LNCAP (cell line): ENCODE measurements at regions not wholly inside any gene's neighbourhood (a gene's known extent, or its start where the extent isn't known, plus 50 kb on each side); places are given as distances from the start of the nearest gene placed in this dataset.

ENCODE experiments used
- CTCF ChIP-seq: fragments of 450-650 bp; IDR thresholded peaks from 2 replicates; pipeline ENCODE4 v1.5.1; 2017; ENCODE audit warnings: mild to moderate bottlenecking

GRCh38 chr4:112896609-112897190 is 152.8 kb upstream of the ANK2 start:
- TF ChIP-seq CTCF: no peak

DNA sequence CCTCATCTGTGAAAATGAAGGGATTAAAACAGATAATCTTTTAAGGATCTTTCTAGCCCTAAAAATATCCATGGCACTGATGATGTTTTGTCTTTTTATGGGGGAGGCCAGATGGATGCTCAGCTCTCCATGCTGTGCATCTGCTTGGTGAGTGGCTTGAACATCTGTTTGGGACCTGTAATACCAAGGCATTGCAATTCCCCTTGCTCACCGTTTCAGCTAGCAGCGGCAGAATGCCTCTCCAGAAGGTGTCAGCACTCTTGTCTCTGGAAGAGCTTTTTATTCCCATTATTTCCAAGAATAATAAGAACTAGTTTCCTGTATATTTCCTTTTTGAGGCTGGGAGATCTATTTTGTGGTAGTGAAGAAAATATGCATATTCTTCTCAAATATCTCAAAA is 151.9 kb upstream of the ANK2 start:
- TF ChIP-seq CTCF: no peak

DNA sequence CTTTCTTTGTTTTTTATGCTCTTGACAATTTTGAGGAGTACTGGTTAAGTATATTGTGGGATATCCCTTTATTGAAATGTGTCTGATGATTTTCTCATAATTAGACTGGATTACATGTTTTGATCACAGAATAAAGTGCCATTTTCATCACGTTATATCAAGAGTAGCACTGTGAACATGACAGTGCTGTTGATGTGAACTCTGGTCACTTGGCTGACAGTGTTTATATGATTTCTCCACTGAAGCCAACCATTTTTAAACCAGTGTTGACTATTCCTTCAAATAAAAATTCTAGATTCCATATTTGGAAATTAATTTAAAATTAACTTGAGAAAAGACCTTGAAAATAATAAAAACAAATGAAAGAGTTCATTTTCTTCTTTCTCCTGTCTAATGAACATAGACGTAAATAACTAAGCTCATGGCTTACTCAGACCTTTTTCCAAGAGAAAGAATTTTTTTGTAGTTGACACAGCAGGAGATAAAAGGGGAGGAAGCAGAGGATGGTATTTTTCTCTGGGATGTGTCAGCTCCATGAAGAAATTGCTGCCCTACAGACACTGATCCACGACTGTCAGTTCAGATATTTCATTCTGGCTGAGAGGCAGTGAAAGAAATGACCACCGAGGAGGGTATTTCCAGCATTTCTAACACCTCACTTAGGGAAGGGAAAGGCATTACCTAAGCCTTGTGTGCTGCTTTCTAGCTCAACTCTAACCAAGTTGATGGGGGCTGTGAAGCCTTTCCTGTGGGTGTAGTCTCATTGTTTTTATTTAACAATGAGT is 150.9 kb upstream of the ANK2 start:
- no peak for TF ChIP-seq CTCF

DNA sequence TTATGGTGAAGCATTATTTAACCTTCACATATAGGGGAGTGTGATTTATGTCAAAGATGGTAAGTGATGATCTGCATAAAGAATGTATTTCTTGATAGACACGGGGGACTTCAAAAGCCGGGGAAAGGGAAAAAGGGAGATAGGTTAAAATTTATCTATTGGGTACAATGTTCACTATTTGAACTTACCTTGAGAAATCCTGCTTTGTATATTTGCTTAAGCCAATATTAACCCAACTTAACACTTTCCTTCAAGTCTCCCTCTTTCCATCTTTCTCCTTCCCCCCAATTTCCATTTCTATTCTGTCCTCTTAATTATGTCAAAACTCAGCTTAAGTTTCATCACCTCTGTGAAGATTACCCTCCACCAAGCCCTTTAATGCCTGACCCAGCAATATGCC is 149.0 kb upstream of the ANK2 start:
- no peak for TF ChIP-seq CTCF

GRCh38 chr4:112901962-112902411 is 147.5 kb upstream of the ANK2 start:
- no peak for TF ChIP-seq CTCF

- no peak for TF ChIP-seq CTCF
These were observed 143.7 kb upstream of the ANK2 start for GRCh38 chr4:112905728-112906127.

GRCh38 chr4:112908511-112908910 is 140.9 kb upstream of the ANK2 start:
- no peak for TF ChIP-seq CTCF
